H9 (cell line): ENCODE measurements at regions not wholly inside any gene's neighbourhood (a gene's known extent, or its start where the extent isn't known, plus 50 kb on each side); places are given as distances from the start of the nearest gene placed in this dataset.

ENCODE experiments used
- DNase-seq: peaks from one replicate; pipeline ENCODE4 v3.0.0-alpha.2; 2017
- H2AFZ ChIP-seq: one replicate; pipeline ENCODE4 v1.6.1; 2013; ENCODE audit warnings: mild to moderate bottlenecking, low read length, control low read depth, moderate library complexity
- H2AK5ac ChIP-seq: 2 replicates; pipeline ENCODE4 v1.6.1; 2013; ENCODE audit warnings: low read length, control low read depth, mixed read lengths; ENCODE audit not compliant: insufficient read length
- H2BK120ac ChIP-seq: one replicate; pipeline ENCODE4 v1.6.1; 2013; ENCODE audit warnings: low read depth, mild to moderate bottlenecking, low read length, control low read depth, inconsistent platforms; ENCODE audit not compliant: poor library complexity, severe bottlenecking
- H2BK12ac ChIP-seq: 2 replicates; pipeline ENCODE4 v1.6.1; 2013; ENCODE audit warnings: low read length, control low read depth, mixed read lengths, low read depth; ENCODE audit not compliant: insufficient read length
- H2BK15ac ChIP-seq: 2 replicates; pipeline ENCODE4 v1.6.1; 2013; ENCODE audit warnings: low read depth, low read length, control low read depth
- H2BK20ac ChIP-seq: one replicate; pipeline ENCODE4 v1.6.1; 2013; ENCODE audit warnings: low read depth, mild to moderate bottlenecking, low read length, control low read depth, inconsistent platforms; ENCODE audit not compliant: poor library complexity, severe bottlenecking
- H2BK5ac ChIP-seq: 2 replicates; pipeline ENCODE4 v1.6.1; 2013; ENCODE audit warnings: low read length, control low read depth, mixed read lengths; ENCODE audit not compliant: insufficient read length
- H3K14ac ChIP-seq: 2 replicates; pipeline ENCODE4 v1.6.1; 2013; ENCODE audit warnings: low read length, control low read depth; ENCODE audit not compliant: insufficient read depth
- H3K18ac ChIP-seq: 2 replicates; pipeline ENCODE4 v1.6.1; 2013; ENCODE audit warnings: low read depth, mild to moderate bottlenecking, mixed read lengths, low read length, control low read depth; ENCODE audit not compliant: insufficient read length
- H3K23ac ChIP-seq: 2 replicates; pipeline ENCODE4 v1.6.1; 2013; ENCODE audit warnings: low read length, control low read depth, mixed read lengths, low read depth; ENCODE audit not compliant: insufficient read length
- H3K23me2 ChIP-seq: 2 replicates; pipeline ENCODE4 v1.6.1; 2013; ENCODE audit warnings: low read depth, mild to moderate bottlenecking, mixed read lengths, low read length, control low read depth; ENCODE audit not compliant: insufficient read length, poor library complexity, severe bottlenecking
- H3K27ac ChIP-seq: 2 replicates; pipeline ENCODE4 v1.5.1; 2013; ENCODE audit warnings: low read length, control low read depth, mixed read lengths, low read depth; ENCODE audit not compliant: insufficient read length
- H3K27me3 ChIP-seq: 2 replicates; pipeline ENCODE4 v1.6.1; 2013; ENCODE audit warnings: low read length, control low read depth, inconsistent platforms; ENCODE audit not compliant: insufficient read depth
- H3K4ac ChIP-seq: 2 replicates; pipeline ENCODE4 v1.6.1; 2013; ENCODE audit warnings: low read depth, mild to moderate bottlenecking, control low read depth, inconsistent platforms, low read length, moderate library complexity
- H3K4me1 ChIP-seq: 2 replicates; pipeline ENCODE4 v1.6.1; 2013; ENCODE audit warnings: low read length, control low read depth, inconsistent platforms; ENCODE audit not compliant: insufficient read depth
- H3K4me2 ChIP-seq: 2 replicates; pipeline ENCODE4 v1.6.1; 2013; ENCODE audit warnings: low read length, control low read depth, mixed read lengths; ENCODE audit not compliant: insufficient read length, insufficient read depth
- H3K56ac ChIP-seq: 2 replicates; pipeline ENCODE4 v1.6.1; 2013; ENCODE audit warnings: low read depth, mild to moderate bottlenecking, mixed read lengths, low read length, control low read depth; ENCODE audit not compliant: insufficient read length
- H3K79me1 ChIP-seq: 2 replicates; pipeline ENCODE4 v1.6.1; 2013; ENCODE audit warnings: low read depth, mild to moderate bottlenecking, moderate library complexity, low read length, control low read depth, inconsistent platforms; ENCODE audit not compliant: insufficient read depth, poor library complexity, severe bottlenecking
- H3K79me2 ChIP-seq: 2 replicates; pipeline ENCODE4 v1.6.1; 2013; ENCODE audit warnings: low read length, control low read depth, inconsistent platforms; ENCODE audit not compliant: insufficient read depth
- H3K9ac ChIP-seq: 2 replicates; pipeline ENCODE4 v1.6.1; 2013; ENCODE audit warnings: low read length, control low read depth, mixed read lengths; ENCODE audit not compliant: insufficient read length; ENCODE audit errors: extremely low read depth
- H3K9me3 ChIP-seq: one replicate; pipeline ENCODE4 v1.6.1; 2013; ENCODE audit warnings: low read depth, low read length, inconsistent platforms; ENCODE audit not compliant: control insufficient read depth
- H3T11ph ChIP-seq: one replicate; pipeline ENCODE4 v1.6.1; 2013; ENCODE audit warnings: mild to moderate bottlenecking, low read length, control low read depth, inconsistent platforms
- H4K20me1 ChIP-seq: one replicate; pipeline ENCODE4 v1.6.1; 2013; ENCODE audit not compliant: control insufficient read depth, insufficient read length, insufficient read depth
- H4K5ac ChIP-seq: 2 replicates; pipeline ENCODE4 v1.6.1; 2013; ENCODE audit warnings: low read depth, mild to moderate bottlenecking, mixed read lengths, low read length, control low read depth; ENCODE audit not compliant: insufficient read length
- H4K8ac ChIP-seq: replicated peaks from 2 replicates; pipeline ENCODE4 v1.6.1; 2013; ENCODE audit warnings: low read length, control low read depth, mixed read lengths, low read depth; ENCODE audit not compliant: insufficient read length
- H4K91ac ChIP-seq: 2 replicates; pipeline ENCODE4 v1.6.1; 2013; ENCODE audit warnings: low read depth, mild to moderate bottlenecking, moderate library complexity, mixed read lengths, low read length, control low read depth; ENCODE audit not compliant: insufficient read length
- H3K27ac Mint-ChIP-seq, 3 experiments: 2 replicates in 2 of 3; 3 replicates in 1 of 3; pipeline ENCODE4 v1.8.0; 2020 to 2021; ENCODE audit warnings: mixed read lengths in 3 of 3, mild to moderate bottlenecking in 1 of 3, moderate library complexity in 1 of 3
- H3K27me3 Mint-ChIP-seq: 2 replicates; pipeline ENCODE4 v1.8.0; 2021; ENCODE audit warnings: low read depth, mild to moderate bottlenecking, moderate library complexity, mixed read lengths
- H3K36me3 Mint-ChIP-seq, 3 experiments: 2 replicates in 2 of 3; 3 replicates in 1 of 3; pipeline ENCODE4 v1.8.0; 2020 to 2021; ENCODE audit warnings: low read depth in 3 of 3, mixed read lengths in 3 of 3; ENCODE audit not compliant: insufficient read depth in 1 of 3
- H3K4me1 Mint-ChIP-seq, 2 experiments: 2 replicates each; pipeline ENCODE4 v1.8.0; 2020; ENCODE audit warnings: mixed read lengths in 2 of 2
- H3K4me3 Mint-ChIP-seq, 2 experiments: 2 replicates in 1 of 2; 3 replicates in 1 of 2; pipeline ENCODE4 v1.8.0; 2020 to 2021; ENCODE audit warnings: mild to moderate bottlenecking in 2 of 2, mixed read lengths in 2 of 2, moderate library complexity in 1 of 2
- H3K9me3 Mint-ChIP-seq, 2 experiments: 2 replicates in 1 of 2; 3 replicates in 1 of 2; pipeline ENCODE4 v1.8.0; 2020; ENCODE audit warnings: mild to moderate bottlenecking in 2 of 2, mixed read lengths in 2 of 2, moderate library complexity in 1 of 2
- WGBS: extraction: QIAGEN DNeasy Blood & Tissue Kit; methylation state at CpG from one replicate; pipeline ENCODE4 v1.1.7; 2013; ENCODE audit warnings: missing lambda C conversion rate, low lambda C conversion rate, mixed read lengths; ENCODE audit not compliant: insufficient read length; ENCODE audit errors: extremely low coverage; 5-methylcytosine and 5-hydroxymethylcytosine counted together
- TF ChIP-seq, protein P1 (sequence below): fragments of 200-600 bp; sonication (generic); conservative IDR thresholded peaks from 3 replicates; pipeline ENCODE4 v1.8.0; 2021; ENCODE audit warnings: antibody characterized with exemption, mild to moderate bottlenecking

DNA sequence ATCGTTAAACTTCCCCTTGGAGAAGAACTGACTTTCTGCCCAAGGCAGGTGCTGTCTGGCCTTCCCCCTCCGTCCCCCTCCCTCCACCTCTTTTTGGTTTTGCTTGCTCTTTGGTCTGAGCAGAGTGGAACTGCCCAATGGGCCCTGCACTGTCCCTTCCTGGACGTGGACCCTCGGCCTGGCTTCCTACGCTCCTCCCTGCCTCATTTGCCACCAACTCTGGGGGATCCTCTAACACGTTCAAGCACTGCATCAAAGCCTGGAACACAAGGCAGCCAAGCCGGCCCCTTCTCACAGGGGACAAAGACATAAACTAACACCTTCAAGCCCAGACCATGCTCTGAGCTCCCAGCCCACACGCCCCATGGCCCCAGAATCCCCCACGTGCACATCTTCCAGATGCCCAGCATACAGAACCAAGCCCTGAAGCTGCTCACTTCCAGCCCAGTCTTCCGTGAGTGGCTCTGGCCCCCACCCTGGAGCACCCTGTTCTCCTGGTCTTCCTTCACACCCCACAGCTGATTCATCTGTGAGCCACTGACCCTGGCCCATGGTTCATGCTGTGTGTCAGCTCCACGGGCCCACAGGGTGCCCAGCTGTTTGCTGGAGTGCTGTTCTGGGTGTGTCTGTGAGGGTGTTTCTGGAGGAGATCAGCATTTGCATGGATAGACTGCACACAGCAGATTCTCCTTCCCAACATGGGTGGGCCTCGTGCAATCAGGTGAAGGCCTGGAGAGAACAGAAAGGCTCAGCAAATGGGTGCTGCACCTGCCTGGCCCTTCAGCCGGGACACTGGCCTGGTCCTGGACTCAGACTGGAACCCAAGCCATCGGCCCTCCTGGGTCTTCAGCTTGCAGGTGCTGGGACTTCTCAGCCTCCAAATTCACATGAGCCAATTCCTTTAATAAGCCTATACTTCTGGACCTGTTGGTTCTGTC lies 247.1 kb upstream of the SALL3 start:
- TF ChIP-seq, protein P1, sequence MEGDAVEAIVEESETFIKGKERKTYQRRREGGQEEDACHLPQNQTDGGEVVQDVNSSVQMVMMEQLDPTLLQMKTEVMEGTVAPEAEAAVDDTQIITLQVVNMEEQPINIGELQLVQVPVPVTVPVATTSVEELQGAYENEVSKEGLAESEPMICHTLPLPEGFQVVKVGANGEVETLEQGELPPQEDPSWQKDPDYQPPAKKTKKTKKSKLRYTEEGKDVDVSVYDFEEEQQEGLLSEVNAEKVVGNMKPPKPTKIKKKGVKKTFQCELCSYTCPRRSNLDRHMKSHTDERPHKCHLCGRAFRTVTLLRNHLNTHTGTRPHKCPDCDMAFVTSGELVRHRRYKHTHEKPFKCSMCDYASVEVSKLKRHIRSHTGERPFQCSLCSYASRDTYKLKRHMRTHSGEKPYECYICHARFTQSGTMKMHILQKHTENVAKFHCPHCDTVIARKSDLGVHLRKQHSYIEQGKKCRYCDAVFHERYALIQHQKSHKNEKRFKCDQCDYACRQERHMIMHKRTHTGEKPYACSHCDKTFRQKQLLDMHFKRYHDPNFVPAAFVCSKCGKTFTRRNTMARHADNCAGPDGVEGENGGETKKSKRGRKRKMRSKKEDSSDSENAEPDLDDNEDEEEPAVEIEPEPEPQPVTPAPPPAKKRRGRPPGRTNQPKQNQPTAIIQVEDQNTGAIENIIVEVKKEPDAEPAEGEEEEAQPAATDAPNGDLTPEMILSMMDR: no peak
- no peak overlapping the region for H2AFZ ChIP-seq
- Mint-ChIP-seq H3K4me3 (no peak overlapping the region), H3K27ac (peak overlapping the region in 1 of 3 experiments; percentile 44; a peak in 2 of 7 replicates), H3K4me1 (no peaks in the 10 kb centered on the region), H3K27me3 (peaks cover 6% of the 10 kb centered on the region; the same call in 1 of the 2 replicates), H3K9me3 (no peaks in the 10 kb centered on the region; a peak in 1 of 5 replicates), H3K36me3 (no peaks in the 10 kb centered on the region; a peak in 1 of 7 replicates)
- no peak overlapping the region for H4K5ac ChIP-seq
- H3K9me3 ChIP-seq: no peaks in the 10 kb centered on the region
- no peak overlapping the region for H4K8ac ChIP-seq
- H2BK5ac ChIP-seq: no peak overlapping the region
- no peak overlapping the region for H3T11ph ChIP-seq
- DNase-seq: no peak
- H3K56ac ChIP-seq: no peak overlapping the region
- H3K23me2 ChIP-seq: no peaks in the 10 kb centered on the region
- H2AK5ac ChIP-seq: no peak overlapping the region
- H3K9ac ChIP-seq: no peak overlapping the region
- H4K20me1 ChIP-seq: no peaks in the 10 kb centered on the region
- H2BK12ac ChIP-seq: no peak overlapping the region
- no peak overlapping the region for H2BK15ac ChIP-seq
- H3K4me1 ChIP-seq: no peaks in the 10 kb centered on the region
- no peak overlapping the region for H2BK20ac ChIP-seq
- WGBS: no CpG with 5 or more reads among the region's 14 CpGs
- no peaks in the 10 kb centered on the region for H3K27me3 ChIP-seq
- no peak overlapping the region for H3K23ac ChIP-seq
- H3K18ac ChIP-seq: no peak overlapping the region
- H3K4ac ChIP-seq: no peak overlapping the region
- no peak overlapping the region for H4K91ac ChIP-seq
- no peak overlapping the region; the same call in 1 of the 2 replicates for H3K14ac ChIP-seq
- H3K79me1 ChIP-seq: no peaks in the 10 kb centered on the region
- no peak overlapping the region for H2BK120ac ChIP-seq
- no peaks in the 10 kb centered on the region for H3K79me2 ChIP-seq
- H3K4me2 ChIP-seq: no peak overlapping the region
- H3K27ac ChIP-seq: no peak overlapping the region
